SK-N-MC (cell line): ENCODE measurements at regions not wholly inside any gene's neighbourhood (a gene's known extent, or its start where the extent isn't known, plus 50 kb on each side); places are given as distances from the start of the nearest gene placed in this dataset.

Experiments
- EZH2 ChIP-seq: fragments of 200-600 bp; sonication (generic); IDR thresholded peaks from one replicate; pipeline ENCODE4 v1.6.1; 2017; ENCODE audit warnings: antibody characterized with exemption
- POLR2AphosphoS5 ChIP-seq: IDR thresholded peaks from 2 replicates; pipeline ENCODE4 v1.6.1; 2012; ENCODE audit warnings: mild to moderate bottlenecking, low read depth, low read length, borderline replicate concordance

DNA sequence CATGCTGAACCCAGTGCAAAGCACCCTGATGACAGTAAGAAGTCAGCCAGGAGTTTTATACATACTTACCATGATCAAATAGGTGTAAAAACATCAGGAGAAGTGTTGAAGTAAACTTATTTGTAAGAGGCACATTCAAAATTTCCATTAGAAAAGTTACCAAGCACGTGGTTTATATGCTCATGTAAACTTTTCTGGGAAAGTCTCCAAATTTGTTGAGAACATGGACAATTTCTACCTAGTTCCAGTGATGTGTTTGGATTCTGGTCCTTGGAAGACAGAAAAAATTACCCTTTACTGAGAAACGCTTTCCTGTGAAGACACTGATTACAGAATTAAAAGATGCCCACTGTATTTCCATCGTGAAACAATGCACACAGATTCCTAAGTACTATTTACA is 288.9 kb upstream of the CDH4 start:
- TF ChIP-seq EZH2 (no peak), POLR2AphosphoS5 (no peak)
